Liver (tissue), 8 donors: ENCODE measurements at regions not wholly inside any gene's neighbourhood (a gene's known extent, or its start where the extent isn't known, plus 50 kb on each side); places are given as distances from the start of the nearest gene placed in this dataset.

Experiments
- DNase-seq: peaks from one replicate; pipeline ENCODE4 v3.0.0-alpha.2; 2017; ENCODE audit warnings: low spot score
- H3K27ac ChIP-seq, 2 donors: one replicate each; pipeline ENCODE4 v1.7.0; 2013; ENCODE audit warnings: inconsistent platforms in 2 of 2, low read length in 2 of 2, control low read depth in 1 of 2, low read depth in 1 of 2, mild to moderate bottlenecking in 1 of 2
- H3K27me3 ChIP-seq, 4 donors: one replicate each; pipeline versions ENCODE4 v1.6.1 to v1.7.0; 2013; ENCODE audit warnings: low read length in 3 of 4, inconsistent platforms in 1 of 4, mild to moderate bottlenecking in 1 of 4, moderate library complexity in 1 of 4; ENCODE audit not compliant: control insufficient read depth in 4 of 4, insufficient read depth in 4 of 4
- H3K36me3 ChIP-seq, 4 donors: one replicate each; pipeline versions ENCODE4 v1.6.1 to v1.7.0; 2013; ENCODE audit warnings: low read length in 3 of 4, mild to moderate bottlenecking in 3 of 4, low read depth in 1 of 4, moderate library complexity in 1 of 4; ENCODE audit not compliant: control insufficient read depth in 4 of 4, insufficient read depth in 3 of 4
- H3K4me1 ChIP-seq, 4 donors: one replicate each; pipeline versions ENCODE4 v1.6.1 to v1.7.0; 2013; ENCODE audit warnings: low read length in 3 of 4, mild to moderate bottlenecking in 3 of 4, moderate library complexity in 1 of 4; ENCODE audit not compliant: control insufficient read depth in 4 of 4, insufficient read depth in 4 of 4
- H3K4me3 ChIP-seq, 3 donors: one replicate each; pipeline versions ENCODE4 v1.6.1 to v1.7.0; 2013; ENCODE audit warnings: low read length in 3 of 3, control low read depth in 1 of 3, low read depth in 1 of 3, mild to moderate bottlenecking in 1 of 3
- H3K9ac ChIP-seq, 2 donors: one replicate each; pipeline ENCODE4 v1.7.0; 2013; ENCODE audit warnings: low read length in 2 of 2, mild to moderate bottlenecking in 2 of 2, moderate library complexity in 2 of 2, control low read depth in 1 of 2, low read depth in 1 of 2
- H3K9me3 ChIP-seq, 4 donors: one replicate each; pipeline versions ENCODE4 v1.6.1 to v1.7.0; 2013; ENCODE audit warnings: low read length in 3 of 4; ENCODE audit not compliant: control insufficient read depth in 4 of 4
- ATF3 ChIP-seq: IDR thresholded peaks from 2 replicates; pipeline ENCODE4 v1.6.1; 2016; ENCODE audit warnings: antibody characterized with exemption
- EGR1 ChIP-seq, 2 donors: IDR thresholded peaks; 2 replicates each; pipeline ENCODE4 v1.6.1; 2016 to 2018; ENCODE audit warnings: antibody characterized with exemption in 2 of 2, low read depth in 2 of 2
- FOXA1 ChIP-seq: IDR thresholded peaks from 2 replicates; pipeline ENCODE4 v1.6.1; 2016; ENCODE audit warnings: antibody characterized with exemption
- FOXA2 ChIP-seq: IDR thresholded peaks from 2 replicates; pipeline ENCODE4 v1.6.1; 2016; ENCODE audit warnings: antibody characterized with exemption
- GABPA ChIP-seq, 2 donors: IDR thresholded peaks in 1 of 2; conservative IDR thresholded peaks in 1 of 2; 2 replicates each; pipeline ENCODE4 v1.6.1; 2016; ENCODE audit warnings: antibody characterized with exemption in 2 of 2, mild to moderate bottlenecking in 1 of 2, moderate library complexity in 1 of 2
- HNF4A ChIP-seq, 2 donors: conservative IDR thresholded peaks; 2 replicates each; pipeline ENCODE4 v1.6.1; 2016; ENCODE audit warnings: antibody characterized with exemption in 2 of 2, mild to moderate bottlenecking in 2 of 2
- HNF4G ChIP-seq: IDR thresholded peaks from 2 replicates; pipeline ENCODE4 v1.6.1; 2016; ENCODE audit warnings: antibody characterized with exemption
- JUND ChIP-seq, 2 donors: IDR thresholded peaks; 2 replicates each; pipeline ENCODE4 v1.6.1; 2016; ENCODE audit warnings: antibody characterized with exemption in 2 of 2
- MAX ChIP-seq: IDR thresholded peaks from 2 replicates; pipeline ENCODE4 v1.6.1; 2016; ENCODE audit warnings: antibody characterized with exemption
- NR2F2 ChIP-seq: IDR thresholded peaks from 2 replicates; pipeline ENCODE4 v1.6.1; 2016; ENCODE audit warnings: antibody characterized with exemption
- RAD21 ChIP-seq, 2 donors: IDR thresholded peaks; 2 replicates each; pipeline ENCODE4 v1.6.1; 2016; ENCODE audit warnings: antibody characterized with exemption in 2 of 2, mild to moderate bottlenecking in 2 of 2
- REST ChIP-seq: IDR thresholded peaks from 2 replicates; pipeline ENCODE4 v1.6.1; 2016; ENCODE audit warnings: antibody characterized with exemption, mild to moderate bottlenecking
- RXRA ChIP-seq, 2 donors: IDR thresholded peaks; 2 replicates each; pipeline ENCODE4 v1.6.1; 2017 to 2018; ENCODE audit warnings: antibody characterized with exemption in 2 of 2, mild to moderate bottlenecking in 1 of 2
- SP1 ChIP-seq: IDR thresholded peaks from 2 replicates; pipeline ENCODE4 v1.6.1; 2018; ENCODE audit warnings: antibody characterized with exemption, mild to moderate bottlenecking
- TAF1 ChIP-seq: conservative IDR thresholded peaks from 2 replicates; pipeline ENCODE4 v1.6.1; 2016; ENCODE audit warnings: antibody characterized with exemption, mild to moderate bottlenecking
- YY1 ChIP-seq: IDR thresholded peaks from 2 replicates; pipeline ENCODE4 v1.6.1; 2016; ENCODE audit warnings: antibody characterized with exemption, mild to moderate bottlenecking
- ZBTB33 ChIP-seq: IDR thresholded peaks from 2 replicates; pipeline ENCODE4 v1.6.1; 2016; ENCODE audit warnings: antibody characterized with exemption
- WGBS: extraction: QIAGEN DNeasy Blood & Tissue Kit; methylation state at CpG from one replicate; pipeline ENCODE4 v1.1.7; 2013; 5-methylcytosine and 5-hydroxymethylcytosine counted together
- TF ChIP-seq, protein P1 (sequence below): fragments of 150-350 bp; IDR thresholded peaks from 2 replicates; pipeline ENCODE4 v1.5.1; 2017; ENCODE audit warnings: improper control_type of control experiment, low read depth, low read length; ENCODE audit not compliant: missing input control
- donor health status: healthy.
- donor health status: healthy.
- donor health status: healthy.
- donor health status: healthy.
- donor health status: healthy.

- Histone ChIP-seq H3K27me3 (no peaks in the 10 kb centered on the region), H3K4me1 (peaks cover 11 to 47% (median 38%) of the 10 kb centered on the region in 4 donors), H3K4me3 (no peak overlapping the region), H3K9me3 (no peaks in the 10 kb centered on the region), H3K27ac (peak overlapping the region; percentile 62 to 75), H3K9ac (no peak overlapping the region), H3K36me3 (no peaks in the 10 kb centered on the region)
- no peak for TF ChIP-seq TAF1
- peak; percentile 94 to 99 for TF ChIP-seq RXRA (IDR thresholded peaks at IDR 0.05)
- TF ChIP-seq HNF4A (conservative IDR thresholded peaks at IDR 0.05): peak; percentile 80 to 92
- peak; percentile 86 for TF ChIP-seq NR2F2
- TF ChIP-seq JUND (IDR thresholded peaks at IDR 0.05): peak; percentile 27 to 75
- peak; percentile 83 for TF ChIP-seq SP1
- peak in 1 of 2 donors; percentile 42 for TF ChIP-seq GABPA (IDR thresholded peaks at IDR 0.05 in 1 of 2, conservative IDR thresholded peaks at IDR 0.05 in 1 of 2)
- peak; percentile 56 for TF ChIP-seq REST
- TF ChIP-seq RAD21 (IDR thresholded peaks at IDR 0.05): peak; percentile 60 to 61
- no peak for TF ChIP-seq FOXA2
- peak; percentile 92 for TF ChIP-seq MAX
- peak; percentile 73 for TF ChIP-seq YY1
- TF ChIP-seq ZBTB33: peak; percentile 82
- TF ChIP-seq ATF3: no peak
- TF ChIP-seq, protein P1, sequence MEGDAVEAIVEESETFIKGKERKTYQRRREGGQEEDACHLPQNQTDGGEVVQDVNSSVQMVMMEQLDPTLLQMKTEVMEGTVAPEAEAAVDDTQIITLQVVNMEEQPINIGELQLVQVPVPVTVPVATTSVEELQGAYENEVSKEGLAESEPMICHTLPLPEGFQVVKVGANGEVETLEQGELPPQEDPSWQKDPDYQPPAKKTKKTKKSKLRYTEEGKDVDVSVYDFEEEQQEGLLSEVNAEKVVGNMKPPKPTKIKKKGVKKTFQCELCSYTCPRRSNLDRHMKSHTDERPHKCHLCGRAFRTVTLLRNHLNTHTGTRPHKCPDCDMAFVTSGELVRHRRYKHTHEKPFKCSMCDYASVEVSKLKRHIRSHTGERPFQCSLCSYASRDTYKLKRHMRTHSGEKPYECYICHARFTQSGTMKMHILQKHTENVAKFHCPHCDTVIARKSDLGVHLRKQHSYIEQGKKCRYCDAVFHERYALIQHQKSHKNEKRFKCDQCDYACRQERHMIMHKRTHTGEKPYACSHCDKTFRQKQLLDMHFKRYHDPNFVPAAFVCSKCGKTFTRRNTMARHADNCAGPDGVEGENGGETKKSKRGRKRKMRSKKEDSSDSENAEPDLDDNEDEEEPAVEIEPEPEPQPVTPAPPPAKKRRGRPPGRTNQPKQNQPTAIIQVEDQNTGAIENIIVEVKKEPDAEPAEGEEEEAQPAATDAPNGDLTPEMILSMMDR: no peak
- TF ChIP-seq HNF4G: no peak
- TF ChIP-seq EGR1 (IDR thresholded peaks at IDR 0.05; ENCODE audit: low read depth in 2 of 2): peak in 1 of 2 donors; percentile 74
- TF ChIP-seq FOXA1: peak; percentile 69
- DNase-seq: no peak
- WGBS: 61% methylated on average over 5 of the region's 5 CpGs
These were observed 230.9 kb downstream of the TEX29 start for GRCh38 chr13:111551204-111551820.
